H1 (cell line): ENCODE measurements at regions not wholly inside any gene's neighbourhood (a gene's known extent, or its start where the extent isn't known, plus 50 kb on each side); places are given as distances from the start of the nearest gene placed in this dataset.

Experiments
- GABPA ChIP-seq: IDR thresholded peaks from 2 replicates; pipeline ENCODE4 v1.6.1; 2011; ENCODE audit warnings: mild to moderate bottlenecking, low read length, moderate library complexity, borderline replicate concordance; ENCODE audit not compliant: insufficient read depth
- PHF8 ChIP-seq: fragments of 200-600 bp; sonication (generic); conservative IDR thresholded peaks from 2 replicates; pipeline ENCODE4 v1.7.1; 2012; ENCODE audit warnings: low read depth, mild to moderate bottlenecking, inconsistent platforms, low read length, moderate library complexity
- SIN3A ChIP-seq, 2 experiments: IDR thresholded peaks in 1 of 2; conservative IDR thresholded peaks in 1 of 2; 2 replicates each; pipeline ENCODE4 v1.6.1; 2011 to 2012; ENCODE audit warnings: low read length in 2 of 2, improper control_type of control experiment in 1 of 2, low read depth in 1 of 2, mild to moderate bottlenecking in 1 of 2
- SIX5 ChIP-seq: IDR thresholded peaks from 2 replicates; pipeline ENCODE4 v1.6.1; 2011; ENCODE audit warnings: mild to moderate bottlenecking, low read depth, low read length
- TF ChIP-seq, protein P1 (sequence below), 3 experiments: IDR thresholded peaks; 1 replicate in 2 of 3; 2 replicates in 1 of 3; pipeline versions ENCODE4 v1.5.1 to v1.6.1; 2011; ENCODE audit warnings: low read length in 3 of 3, mild to moderate bottlenecking in 3 of 3, inconsistent platforms in 2 of 3, low read depth in 1 of 3, moderate library complexity in 1 of 3; ENCODE audit not compliant: insufficient read depth in 1 of 3; ENCODE audit errors: control extremely low read depth in 1 of 3
- TF ChIP-seq, protein P2 (sequence below): IDR thresholded peaks from 2 replicates; pipeline ENCODE4 v1.6.1; 2012; ENCODE audit warnings: inconsistent platforms

DNA sequence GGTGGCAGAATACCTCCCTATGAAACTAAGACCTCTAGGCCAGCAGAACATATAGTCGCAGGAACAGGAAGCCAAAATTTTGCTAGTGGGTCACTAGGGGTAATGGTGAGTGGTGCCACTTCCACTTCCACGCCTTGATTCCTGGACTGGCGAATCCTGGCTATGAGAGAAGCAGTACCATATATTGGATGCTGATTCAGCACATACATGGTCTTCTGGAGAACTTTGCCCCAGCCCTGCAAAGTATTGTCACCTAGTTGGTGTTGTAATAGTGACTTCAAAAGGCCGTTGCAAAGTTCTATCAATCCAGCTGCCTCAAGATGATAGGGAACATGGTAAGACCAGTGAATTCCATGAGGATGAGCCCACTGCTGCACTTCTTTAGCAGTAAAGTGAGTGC lies 769.8 kb upstream of the GYPC start (continued):
- TF ChIP-seq, protein P1, sequence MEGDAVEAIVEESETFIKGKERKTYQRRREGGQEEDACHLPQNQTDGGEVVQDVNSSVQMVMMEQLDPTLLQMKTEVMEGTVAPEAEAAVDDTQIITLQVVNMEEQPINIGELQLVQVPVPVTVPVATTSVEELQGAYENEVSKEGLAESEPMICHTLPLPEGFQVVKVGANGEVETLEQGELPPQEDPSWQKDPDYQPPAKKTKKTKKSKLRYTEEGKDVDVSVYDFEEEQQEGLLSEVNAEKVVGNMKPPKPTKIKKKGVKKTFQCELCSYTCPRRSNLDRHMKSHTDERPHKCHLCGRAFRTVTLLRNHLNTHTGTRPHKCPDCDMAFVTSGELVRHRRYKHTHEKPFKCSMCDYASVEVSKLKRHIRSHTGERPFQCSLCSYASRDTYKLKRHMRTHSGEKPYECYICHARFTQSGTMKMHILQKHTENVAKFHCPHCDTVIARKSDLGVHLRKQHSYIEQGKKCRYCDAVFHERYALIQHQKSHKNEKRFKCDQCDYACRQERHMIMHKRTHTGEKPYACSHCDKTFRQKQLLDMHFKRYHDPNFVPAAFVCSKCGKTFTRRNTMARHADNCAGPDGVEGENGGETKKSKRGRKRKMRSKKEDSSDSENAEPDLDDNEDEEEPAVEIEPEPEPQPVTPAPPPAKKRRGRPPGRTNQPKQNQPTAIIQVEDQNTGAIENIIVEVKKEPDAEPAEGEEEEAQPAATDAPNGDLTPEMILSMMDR (IDR thresholded peaks at IDR 0.05; ENCODE audit: control extremely low read depth in 1 of 3, insufficient read depth in 1 of 3, low read depth in 1 of 3, low read length in 3 of 3): no peak
- TF ChIP-seq GABPA (no peak), SIN3A (conservative IDR thresholded peaks at IDR 0.05 in 1 of 2, IDR thresholded peaks at IDR 0.05 in 1 of 2; ENCODE audit: low read depth in 1 of 2, low read length in 2 of 2) (no peak), SIX5 (no peak), PHF8 (no peak)
- TF ChIP-seq, protein P2, sequence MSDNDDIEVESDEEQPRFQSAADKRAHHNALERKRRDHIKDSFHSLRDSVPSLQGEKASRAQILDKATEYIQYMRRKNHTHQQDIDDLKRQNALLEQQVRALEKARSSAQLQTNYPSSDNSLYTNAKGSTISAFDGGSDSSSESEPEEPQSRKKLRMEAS: no peak
